Dedifferentiated amniotic fluid mesenchymal stem cell (primary cell): ENCODE measurements at regions not wholly inside any gene's neighbourhood (a gene's known extent, or its start where the extent isn't known, plus 50 kb on each side); places are given as distances from the start of the nearest gene placed in this dataset.

ENCODE experiments used
- DNase-seq: peaks from one replicate; pipeline ENCODE4 v3.0.0-alpha.2; 2016; ENCODE audit errors: extremely low spot score

DNA sequence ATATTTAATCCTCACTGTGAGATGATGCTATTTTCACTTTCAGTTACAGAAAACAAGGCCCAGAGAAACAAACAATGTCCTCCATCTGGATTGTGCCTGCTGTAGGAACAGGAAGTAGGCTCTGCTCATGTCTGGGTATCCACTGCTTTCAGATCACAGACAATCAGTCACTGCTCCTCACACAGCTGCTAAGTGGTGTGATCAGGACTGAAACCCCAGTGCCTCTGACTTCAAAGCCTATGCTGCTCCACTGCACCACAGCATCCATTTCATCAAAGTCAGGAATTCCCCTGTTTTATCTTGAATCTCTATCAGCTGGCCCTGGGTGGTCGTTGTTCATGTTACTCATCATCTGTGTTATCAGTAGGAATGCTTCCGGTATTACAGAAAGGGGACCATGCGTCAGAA, 303.8 kb upstream of the TRIB2 start:
- no peak for DNase-seq

DNA sequence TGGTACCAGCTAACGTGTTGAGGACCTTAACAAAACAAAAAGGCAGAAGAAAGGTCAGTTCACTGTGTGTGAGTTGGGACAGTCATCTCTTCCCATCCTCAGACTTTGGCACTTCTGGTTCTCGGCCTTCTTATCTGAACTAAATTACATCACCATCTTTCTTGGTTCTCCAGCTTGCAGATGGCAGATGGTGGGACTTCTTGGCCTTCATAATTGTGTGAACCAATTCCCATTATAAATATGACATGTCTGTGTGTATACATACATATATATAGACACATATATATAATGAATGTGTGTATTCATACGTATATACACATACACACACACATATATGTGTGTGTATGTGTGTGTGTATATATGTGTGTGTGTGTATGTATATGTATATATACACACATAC, 301.2 kb upstream of the TRIB2 start:
- no peak for DNase-seq

DNA sequence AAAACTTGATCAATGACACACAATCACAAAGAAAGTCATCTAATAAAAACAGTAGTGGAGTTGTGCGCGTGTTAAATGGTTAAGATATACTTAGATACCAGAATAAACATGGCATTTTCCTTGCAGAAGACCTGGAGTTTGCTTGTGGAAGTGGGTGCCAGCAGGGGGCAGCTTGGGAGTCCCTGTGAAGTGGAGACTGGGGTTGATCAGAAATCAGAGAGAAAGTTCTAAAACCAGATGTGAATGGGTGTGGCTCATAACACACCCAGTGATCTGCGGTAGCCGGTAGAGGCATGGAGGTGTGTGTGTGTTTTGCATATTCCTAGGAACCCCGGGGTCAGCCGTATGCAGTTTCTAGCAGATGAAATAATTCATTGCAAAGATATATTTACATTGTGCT, 300.1 kb upstream of the TRIB2 start:
- peak; percentile 49 for DNase-seq

DNA sequence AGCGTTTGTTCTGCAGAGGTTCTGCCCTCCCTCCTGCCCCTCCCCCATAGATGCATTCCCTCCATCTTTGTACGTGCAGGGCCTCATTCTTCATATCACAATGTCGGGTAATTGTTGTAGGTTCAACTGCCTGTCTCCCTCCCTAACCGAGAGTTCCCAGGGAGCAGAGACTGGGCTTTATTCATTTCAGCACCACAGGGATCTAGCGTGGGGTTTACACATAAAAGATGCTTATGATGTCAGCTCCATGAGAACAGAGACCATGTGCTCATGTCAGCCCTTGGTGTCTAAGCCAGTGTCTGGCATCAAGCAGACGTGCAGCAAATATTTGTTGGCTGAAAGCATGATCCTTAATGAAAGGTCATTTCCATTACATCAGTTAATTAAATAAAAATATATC, 298.9 kb upstream of the TRIB2 start:
- no peak for DNase-seq

DNA sequence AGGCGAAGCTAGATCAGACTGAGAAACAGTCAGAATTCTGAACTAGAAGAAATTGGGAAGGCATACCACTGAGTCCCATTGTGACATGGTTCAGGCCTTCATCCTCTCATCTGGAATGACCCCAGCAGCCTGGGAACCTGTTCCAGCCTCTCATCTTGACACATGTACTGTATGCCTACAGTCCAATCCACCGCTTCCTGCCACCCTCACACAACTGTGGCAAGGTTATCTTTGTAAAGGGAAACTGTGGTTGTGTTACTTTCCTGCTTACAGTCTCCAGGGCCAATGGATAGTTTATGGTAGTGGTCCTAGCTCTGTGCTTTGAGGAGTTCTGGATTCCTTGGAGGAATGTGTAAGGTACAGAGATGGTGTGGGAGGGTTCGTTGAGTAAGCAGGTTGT, 296.9 kb upstream of the TRIB2 start:
- no peak for DNase-seq

DNA sequence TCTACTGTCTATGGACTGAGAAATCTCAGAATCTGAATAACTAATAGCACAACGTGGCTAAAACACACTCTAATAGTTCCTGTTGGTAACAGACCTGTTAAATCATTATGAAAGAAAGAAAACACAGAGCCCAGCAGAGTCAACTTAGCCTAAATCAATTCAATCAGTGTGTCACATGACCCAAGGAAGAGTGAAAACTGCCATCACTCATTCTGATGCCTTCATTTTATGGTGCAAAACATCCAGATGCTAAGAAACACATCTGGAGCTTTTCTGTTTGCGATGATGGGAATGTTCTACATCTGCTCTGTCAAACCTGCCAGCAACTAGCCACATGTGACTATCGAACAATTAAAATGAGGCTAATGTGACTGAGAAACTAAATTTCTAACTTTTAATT, 295.7 kb upstream of the TRIB2 start:
- DNase-seq, result no peak

DNA sequence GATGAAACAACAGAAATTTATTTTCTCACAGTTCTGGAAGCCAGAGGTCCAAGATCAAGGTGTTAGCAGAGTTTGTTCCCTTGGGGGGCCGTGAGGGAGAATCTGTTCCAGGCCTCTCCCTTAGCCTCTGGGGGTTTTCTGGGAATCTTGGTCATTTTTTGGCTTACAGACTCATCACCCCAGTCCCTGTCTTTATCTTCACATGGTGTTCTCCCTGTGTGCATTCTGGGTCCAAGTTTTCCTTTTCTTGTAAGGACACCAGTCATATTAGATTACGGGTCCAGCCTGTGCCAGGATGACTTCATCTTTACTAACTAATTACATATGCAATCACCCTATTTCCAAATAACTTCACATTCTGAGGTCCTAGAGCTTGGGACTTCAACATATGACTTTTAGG, 292.5 kb upstream of the TRIB2 start:
- DNase-seq, result no peak

DNA sequence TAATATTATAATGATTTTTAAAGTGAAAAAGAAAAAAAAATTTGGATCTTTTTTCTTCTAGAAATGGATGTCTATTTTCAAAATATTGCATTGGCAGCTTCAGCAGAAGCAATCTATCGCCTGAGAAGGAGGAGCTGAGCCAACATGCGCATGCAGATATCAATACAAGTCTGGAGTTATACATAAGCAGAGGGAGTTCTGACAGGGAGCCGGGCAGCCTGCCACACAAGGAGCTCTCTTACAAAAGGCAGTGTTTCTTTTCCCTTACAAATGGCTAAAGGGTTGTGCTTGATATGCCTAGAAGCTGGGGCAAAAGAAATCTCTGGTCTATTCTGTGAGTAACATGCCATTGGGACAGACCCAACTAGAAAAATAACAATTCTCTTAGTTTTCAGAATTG, 291.9 kb upstream of the TRIB2 start:
- DNase-seq, result no peak

DNA sequence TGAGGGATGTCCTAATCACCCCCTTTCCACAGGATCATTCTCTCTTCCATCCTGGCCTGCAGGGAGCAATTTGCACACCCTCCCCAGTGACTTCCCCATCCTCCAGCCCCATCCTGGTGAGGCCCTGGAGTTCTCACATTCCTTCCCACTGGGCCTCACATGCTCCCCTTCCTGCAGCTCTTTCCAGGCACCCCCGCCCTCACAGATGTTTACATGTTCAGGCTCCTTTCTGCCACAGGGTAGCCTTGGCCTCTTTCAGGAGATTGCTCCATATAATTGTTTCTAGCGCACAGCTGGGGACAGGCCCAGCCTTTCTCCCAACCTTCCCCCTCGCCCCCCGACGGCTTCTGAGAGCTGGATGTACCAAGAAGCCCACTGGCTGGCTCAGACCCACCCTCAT, 288.4 kb upstream of the TRIB2 start:
- DNase-seq, result no peak

DNA sequence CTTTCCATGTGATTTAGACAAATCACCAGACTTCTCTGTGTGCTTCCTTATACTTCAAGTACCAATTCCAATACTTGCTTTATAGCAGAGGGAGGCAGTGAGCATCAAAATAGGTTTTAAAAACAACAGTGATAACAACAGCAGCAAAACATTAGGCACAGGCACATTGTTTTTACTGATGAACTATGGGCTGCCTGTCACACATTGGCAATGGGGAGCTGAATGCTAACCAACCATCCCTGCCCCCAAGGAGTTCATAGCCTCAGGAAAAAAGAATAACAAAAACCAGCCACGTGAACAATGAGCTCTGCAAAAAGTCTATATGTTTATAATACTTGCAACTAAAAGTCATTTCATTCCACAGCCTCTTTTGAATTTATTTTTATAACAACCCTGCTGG, 287.9 kb upstream of the TRIB2 start:
- DNase-seq, result peak; percentile 39

DNA sequence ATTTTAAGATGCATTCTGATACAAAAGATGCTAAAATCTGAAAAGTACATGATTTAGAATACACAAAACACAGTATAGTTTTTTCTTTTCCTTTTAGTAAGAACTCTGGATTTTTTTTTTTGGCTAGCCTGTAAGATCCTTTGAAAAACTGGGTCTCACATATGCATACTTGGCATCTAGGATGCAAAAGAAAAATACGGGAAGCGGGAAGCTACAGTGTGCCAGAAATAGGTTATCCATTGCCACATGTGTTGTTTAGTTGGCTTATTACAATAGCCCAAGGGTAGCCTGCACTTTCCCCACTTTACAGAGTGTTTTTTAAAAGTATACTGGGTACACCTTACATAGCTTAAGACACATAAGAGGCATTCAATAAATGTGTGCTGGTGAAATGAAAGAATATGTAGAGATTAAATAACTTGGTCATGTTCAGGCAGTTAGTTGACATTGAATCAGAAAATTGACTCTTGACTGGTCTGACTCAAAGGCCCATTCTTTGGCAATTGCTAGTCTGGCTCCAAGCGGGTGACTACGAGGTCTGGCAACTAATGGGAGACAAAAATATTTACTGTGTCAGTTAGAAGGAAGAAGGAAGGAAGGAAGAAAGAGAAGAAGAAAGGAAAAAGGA, 286.8 kb upstream of the TRIB2 start:
- DNase-seq, result no peak

DNA sequence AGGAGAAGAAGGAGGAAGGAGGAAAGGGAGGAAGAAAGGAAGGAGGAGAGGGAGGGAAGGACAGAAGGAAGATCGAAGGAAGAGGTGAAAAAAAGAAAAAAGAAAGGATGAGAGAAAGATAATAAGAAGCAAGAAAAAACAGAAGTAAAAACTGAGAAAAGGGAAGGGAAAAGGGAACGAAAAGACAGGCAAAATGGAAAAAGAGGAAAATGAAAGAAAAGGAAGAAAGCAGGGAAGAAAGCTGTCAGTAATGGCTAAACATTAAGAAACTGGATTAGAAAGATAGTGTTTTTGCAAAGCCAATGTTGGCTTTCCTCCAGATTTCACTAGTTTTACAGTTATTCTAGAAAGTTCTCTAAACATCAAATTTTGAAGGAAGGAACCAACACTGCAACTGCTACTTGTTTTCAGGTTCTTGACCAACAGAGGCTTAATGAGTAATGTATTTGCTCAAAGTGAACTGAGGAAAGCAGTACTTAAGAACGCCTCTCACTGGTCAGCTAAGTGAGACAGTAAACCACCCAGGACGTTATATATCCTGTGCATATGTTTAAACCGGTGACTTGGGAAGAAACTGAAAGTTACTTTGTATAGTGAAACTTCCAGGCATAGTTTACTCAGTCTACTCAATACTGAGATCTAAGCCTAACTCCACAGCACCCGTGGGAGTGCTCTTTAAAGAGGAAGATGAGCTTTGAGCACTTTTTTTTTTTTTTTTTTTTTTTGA, 286.2 kb upstream of the TRIB2 start:
- DNase-seq, result no peak

DNA sequence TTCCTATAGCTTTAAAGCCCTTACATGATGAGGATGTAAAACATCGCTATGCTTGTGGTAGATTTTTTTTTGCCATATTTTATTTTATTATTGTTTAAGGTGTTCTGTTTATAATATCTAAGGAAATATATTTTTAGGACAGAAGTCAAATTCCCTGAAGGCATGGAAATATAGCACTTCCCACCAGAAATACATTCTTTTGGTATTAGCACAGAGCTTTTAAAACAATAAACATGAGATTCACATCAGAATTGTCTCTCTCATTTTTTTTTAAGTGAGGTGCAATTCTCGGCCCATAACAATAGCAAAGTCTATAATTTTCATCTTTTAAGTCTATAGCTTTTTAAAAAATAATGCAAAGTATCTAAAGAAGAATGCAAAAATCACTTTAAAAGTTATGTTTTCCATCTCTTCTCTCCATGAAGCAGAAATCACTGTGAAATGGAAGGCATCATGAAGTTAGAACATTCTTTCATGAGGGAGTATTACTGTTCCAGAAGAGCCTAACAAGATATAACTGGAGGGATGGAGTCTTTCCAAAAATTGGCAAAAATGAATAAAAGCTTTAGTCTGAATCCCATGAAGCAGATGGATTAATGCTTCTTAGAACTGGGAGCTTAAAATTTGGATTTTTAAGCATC, 283.6 kb upstream of the TRIB2 start:
- no peak for DNase-seq

DNA sequence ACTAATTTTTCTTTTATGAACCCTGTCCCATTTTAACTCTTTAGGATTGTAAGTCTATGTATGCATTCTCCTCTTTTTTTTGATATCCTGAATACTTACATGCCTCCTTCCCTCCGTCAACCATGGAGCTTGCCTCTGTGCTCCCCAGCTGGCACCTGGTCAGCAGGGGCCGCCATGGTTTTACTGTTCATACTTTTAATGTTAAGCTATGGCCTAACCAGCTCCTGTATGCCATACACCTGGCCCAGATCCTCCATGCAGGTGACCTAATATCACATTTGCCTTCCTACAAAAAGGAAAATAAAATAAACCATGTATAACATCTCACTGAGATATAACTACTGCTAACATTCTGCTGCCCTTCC, 283.1 kb upstream of the TRIB2 start:
- no peak for DNase-seq

DNA sequence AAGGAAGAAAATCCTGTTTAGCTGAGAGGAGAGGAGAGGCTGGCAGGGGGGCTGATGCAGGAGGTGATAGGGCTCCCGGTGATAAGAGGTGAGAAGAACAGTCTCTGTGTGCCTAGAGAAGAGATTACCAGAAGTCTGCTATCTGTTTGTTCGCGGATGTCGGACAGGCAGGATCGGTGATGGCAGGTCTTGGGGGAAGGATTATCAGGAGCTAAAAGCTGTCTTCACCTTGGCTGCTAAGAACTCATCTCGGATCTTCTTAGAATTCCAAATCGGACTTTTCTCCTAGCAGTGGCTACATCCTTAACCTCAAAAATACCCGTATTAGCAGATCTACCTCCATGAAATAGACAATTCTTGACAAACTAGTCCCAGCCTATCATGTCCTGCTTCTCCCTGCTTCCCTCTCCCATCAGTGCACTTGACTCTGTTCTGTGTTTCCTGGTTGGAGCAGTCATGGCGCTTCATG, 282.1 kb upstream of the TRIB2 start:
- no peak for DNase-seq

DNA sequence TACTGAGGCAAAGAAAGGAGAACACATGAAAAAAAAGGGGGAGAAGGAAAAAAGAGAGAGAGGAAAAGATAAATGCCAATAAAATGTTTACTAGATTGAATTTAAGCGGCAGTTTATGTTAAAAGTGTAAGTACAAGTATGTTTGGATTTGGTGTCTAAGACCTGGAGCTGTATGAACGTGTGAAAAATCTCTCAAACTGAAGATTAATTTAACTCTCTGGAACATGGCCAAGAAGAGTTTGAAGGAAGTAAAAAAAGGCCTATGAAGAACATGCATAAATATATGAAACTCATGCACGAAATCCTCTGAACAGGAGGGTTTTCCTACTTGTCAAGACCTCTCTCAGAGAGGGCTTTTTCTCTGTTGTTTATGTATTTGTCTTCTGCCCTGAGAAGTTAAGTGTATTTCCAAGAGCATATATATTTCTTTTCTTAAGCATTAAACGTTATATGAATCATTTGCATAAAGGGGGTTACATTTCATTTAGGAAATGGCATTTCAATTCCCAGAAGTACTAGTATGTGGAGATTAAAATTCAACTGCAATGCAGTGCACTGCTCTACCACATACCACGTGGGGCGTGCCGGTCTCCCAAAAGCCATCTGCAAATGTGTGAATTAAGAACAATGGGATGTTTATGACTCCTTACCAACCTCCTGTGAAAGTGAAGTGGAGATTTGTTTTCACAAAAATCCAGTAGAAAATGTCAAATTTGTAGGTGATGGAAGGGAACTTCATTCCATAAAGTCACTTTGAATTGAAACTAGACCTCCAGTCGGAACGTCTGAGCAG, 281.1 kb upstream of the TRIB2 start:
- DNase-seq, result no peak

DNA sequence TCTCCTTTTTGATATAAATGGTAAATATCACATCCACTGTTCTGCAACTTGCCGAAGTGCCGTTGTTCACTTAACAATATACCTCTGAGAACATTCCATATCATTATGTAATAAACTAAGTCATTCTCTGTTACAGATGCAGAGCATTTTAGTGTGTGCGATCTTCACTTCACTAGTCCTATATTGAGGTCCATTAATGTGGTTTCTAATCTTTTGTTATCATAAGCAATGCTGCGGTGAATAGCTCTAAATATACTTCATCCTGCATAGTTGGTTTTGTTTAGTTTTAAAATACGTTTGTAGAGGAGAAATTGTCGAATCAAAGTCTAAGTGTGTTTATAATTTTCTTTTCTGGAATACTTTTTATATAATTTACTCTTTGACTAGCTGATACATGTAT, 280.3 kb upstream of the TRIB2 start:
- DNase-seq, result no peak

DNA sequence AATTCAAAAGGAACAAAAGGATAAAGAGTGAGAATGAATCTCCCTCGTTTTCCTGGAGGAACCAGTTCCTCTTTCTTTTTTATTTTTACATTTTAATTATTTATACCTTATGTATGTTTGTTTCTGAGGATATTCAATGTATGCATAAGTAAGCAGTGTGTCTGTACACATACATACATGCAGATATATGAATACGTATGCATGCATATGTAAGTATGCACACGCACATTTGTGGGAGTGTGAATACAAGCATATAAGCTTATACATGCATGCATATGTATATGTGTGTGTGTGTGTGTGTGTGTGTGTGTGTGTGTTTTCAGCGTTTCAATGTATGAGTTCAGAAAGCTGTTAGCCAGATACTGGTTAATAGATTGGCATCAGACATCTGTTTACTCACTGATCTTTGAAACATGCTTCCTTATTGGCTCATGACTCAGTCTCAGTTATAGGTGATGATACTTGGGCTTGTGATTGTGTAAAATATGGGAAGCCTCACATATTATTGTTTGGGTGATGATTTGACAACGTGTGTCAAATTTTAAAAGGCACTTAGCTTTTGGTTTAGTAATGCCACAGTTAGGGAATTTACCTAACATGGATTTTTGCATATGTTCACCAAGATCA, 279.7 kb upstream of the TRIB2 start:
- DNase-seq, result no peak

DNA sequence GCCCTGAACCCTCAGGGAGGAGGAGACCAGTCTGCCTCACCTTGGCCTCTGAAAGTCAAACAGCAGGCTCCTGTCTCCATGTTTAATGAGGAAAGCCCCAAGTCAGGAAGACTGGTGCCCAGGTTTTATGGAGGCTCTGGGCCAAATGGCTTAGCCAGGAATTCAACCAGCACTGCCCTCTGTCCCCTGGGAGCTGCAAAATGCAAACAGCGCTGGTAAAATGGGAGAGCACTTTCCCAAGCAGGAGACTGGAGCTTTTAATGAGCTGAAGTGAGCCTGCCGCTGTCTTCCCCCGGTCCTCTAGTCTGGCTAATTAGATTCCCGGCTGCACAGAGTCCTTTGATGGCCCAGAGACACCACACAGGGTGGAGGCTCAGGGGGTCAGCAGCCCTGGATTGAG, 276.0 kb upstream of the TRIB2 start:
- no peak for DNase-seq

DNA sequence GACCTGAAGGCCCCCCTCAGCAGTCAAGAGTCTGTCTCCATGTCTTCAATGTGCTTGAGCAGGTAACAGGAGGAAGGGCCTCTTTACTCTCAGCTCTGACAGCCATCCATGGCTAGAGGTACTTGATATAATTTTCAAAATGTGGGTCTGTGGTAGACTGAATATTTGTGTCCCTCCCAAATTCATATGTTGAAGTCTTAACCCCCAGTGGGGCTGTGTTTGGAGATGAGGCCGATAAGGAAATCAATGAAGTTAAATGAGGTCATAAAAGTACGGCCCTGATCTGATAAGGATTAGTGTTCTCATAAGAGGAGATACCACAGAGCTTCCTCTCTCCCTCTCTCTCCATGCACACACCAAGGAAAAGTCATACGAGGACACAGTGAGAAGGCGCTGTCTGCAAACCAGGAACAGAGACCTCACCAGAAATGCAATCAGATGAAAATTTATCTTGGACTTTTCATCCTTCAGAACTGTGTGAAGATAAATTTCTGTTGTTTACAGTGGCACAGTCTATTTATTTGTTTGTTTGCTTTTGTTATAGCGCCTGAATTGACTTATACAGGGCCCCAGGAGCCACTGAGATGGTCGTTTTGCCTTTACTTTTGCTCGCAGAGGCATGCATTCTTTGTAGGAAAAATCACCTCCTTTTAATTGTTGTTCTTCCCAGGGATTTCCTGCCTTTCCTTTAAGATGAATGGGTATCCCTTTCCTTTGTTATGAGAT, 274.8 kb upstream of the TRIB2 start:
- no peak for DNase-seq

DNA sequence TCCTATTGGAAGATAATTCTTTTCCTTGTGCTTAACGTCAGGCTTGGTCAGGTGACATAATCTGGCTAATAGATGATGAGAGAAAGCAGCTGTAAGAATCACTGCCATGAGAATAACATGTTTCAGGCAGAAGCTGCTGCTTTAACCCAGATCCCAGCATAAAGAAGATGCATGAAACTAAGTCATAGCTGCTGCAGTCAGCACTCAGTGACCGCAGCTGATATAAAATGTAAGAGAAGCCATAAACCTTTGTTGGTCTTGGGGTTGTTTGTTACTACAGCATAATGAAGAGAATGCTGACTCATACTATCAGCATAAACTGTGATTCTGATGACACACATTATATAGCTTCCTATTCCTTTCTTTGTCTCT, 274.3 kb upstream of the TRIB2 start:
- no peak for DNase-seq
